ENCODE measurements at regions not wholly inside any gene's neighbourhood (a gene's known extent, or its start where the extent isn't known, plus 50 kb on each side); places are given as distances from the start of the nearest gene placed in this dataset.
A peak's percentile ranks its signal among the peaks of the same experiment; 100 is the strongest.

GRCh38 chr10:35910234-35910633 is 268.1 kb upstream of the FZD8 start:
- H2AK5ac ChIP-seq (ENCODE audit: low read depth, low read length) = no peak overlapping the region
- no peak overlapping the region for H3K18ac ChIP-seq (ENCODE audit: low read length)
- no peak overlapping the region for H3K27ac ChIP-seq (replicated peaks; ENCODE audit: low read length)
- H3K9ac ChIP-seq (ENCODE audit: low read depth, low read length, poor library complexity) = no peak overlapping the region
- no peak overlapping the region for H2BK5ac ChIP-seq (ENCODE audit: low read length)
- no peak overlapping the region for H4K91ac ChIP-seq (ENCODE audit: low read depth, low read length, poor library complexity)
- H3K36me3 ChIP-seq (replicated peaks in 1 of 2; ENCODE audit: control insufficient read depth in 2 of 2, insufficient read depth in 2 of 2, low read length in 2 of 2) = no peaks in the 10 kb centered on the region
- H3K4me2 ChIP-seq (ENCODE audit: insufficient read depth, low read length, poor library complexity, severe bottlenecking) = no peak overlapping the region
- H2BK12ac ChIP-seq (ENCODE audit: low read length) = no peak overlapping the region
- no peak overlapping the region for H2AFZ ChIP-seq (ENCODE audit: low read length)
- DNase-seq (ENCODE audit: low spot score) = no peak
- no peak overlapping the region for H3K4ac ChIP-seq (ENCODE audit: low read length)
- no peak overlapping the region for H2BK15ac ChIP-seq (ENCODE audit: low read length)
- no peak overlapping the region for H4K8ac ChIP-seq (ENCODE audit: low read depth, low read length)
- H3K23ac ChIP-seq (ENCODE audit: low read depth, low read length, poor library complexity) = no peak overlapping the region
- no peaks in the 10 kb centered on the region for H3K9me3 ChIP-seq (replicated peaks in 1 of 2; ENCODE audit: control insufficient read depth in 2 of 2, insufficient read depth in 1 of 2, low read depth in 1 of 2, low read length in 2 of 2)
- peaks cover 0 to 2% of the 10 kb centered on the region in 2 donors for H3K4me1 ChIP-seq (ENCODE audit: control insufficient read depth in 2 of 2, insufficient read depth in 1 of 2, low read depth in 1 of 2, low read length in 2 of 2)
- H3K14ac ChIP-seq (ENCODE audit: low read length) = no peak overlapping the region
- no peak overlapping the region for H2BK120ac ChIP-seq (ENCODE audit: low read depth, low read length)
- no CpG with 5 or more reads among the region's 3 CpGs for WGBS, 2 donors (ENCODE audit: extremely low coverage in 2 of 2, insufficient read length in 2 of 2, insufficient replicate concordance in 1 of 2)
- no peaks in the 10 kb centered on the region for H3K27me3 ChIP-seq (ENCODE audit: control insufficient read depth in 3 of 3, insufficient read depth in 3 of 3, low read depth in 1 of 3, low read length in 3 of 3)
- H3K79me1 ChIP-seq (ENCODE audit: low read depth, low read length) = no peaks in the 10 kb centered on the region
- H3K4me3 ChIP-seq (ENCODE audit: low read length in 2 of 2) = no peak overlapping the region

- no peak overlapping the region for H2BK12ac ChIP-seq (ENCODE audit: low read length)
- DNase-seq (ENCODE audit: low spot score) = no peak
- no peak overlapping the region for H2BK5ac ChIP-seq (ENCODE audit: low read length)
- H3K27ac ChIP-seq (replicated peaks; ENCODE audit: low read length) = peak overlapping the region; percentile 50
- H3K18ac ChIP-seq (ENCODE audit: low read length) = no peak overlapping the region
- H3K9me3 ChIP-seq (replicated peaks in 1 of 2; ENCODE audit: control insufficient read depth in 2 of 2, insufficient read depth in 1 of 2, low read depth in 1 of 2, low read length in 2 of 2) = no peaks in the 10 kb centered on the region
- H2AFZ ChIP-seq (ENCODE audit: low read length) = no peak overlapping the region
- H3K27me3 ChIP-seq (ENCODE audit: control insufficient read depth in 3 of 3, insufficient read depth in 3 of 3, low read depth in 1 of 3, low read length in 3 of 3) = no peaks in the 10 kb centered on the region
- H3K9ac ChIP-seq (ENCODE audit: low read depth, low read length, poor library complexity) = no peak overlapping the region
- H3K4ac ChIP-seq (ENCODE audit: low read length) = no peak overlapping the region
- no peak overlapping the region for H3K4me3 ChIP-seq (ENCODE audit: low read length in 2 of 2)
- H3K79me1 ChIP-seq (ENCODE audit: low read depth, low read length) = no peaks in the 10 kb centered on the region
- H3K23ac ChIP-seq (ENCODE audit: low read depth, low read length, poor library complexity) = no peak overlapping the region
- H2AK5ac ChIP-seq (ENCODE audit: low read depth, low read length) = no peak overlapping the region
- H3K14ac ChIP-seq (ENCODE audit: low read length) = no peak overlapping the region
- no peak overlapping the region for H2BK120ac ChIP-seq (ENCODE audit: low read depth, low read length)
- no CpG with 5 or more reads among the region's 12 CpGs for WGBS, 2 donors (ENCODE audit: extremely low coverage in 2 of 2, insufficient read length in 2 of 2, insufficient replicate concordance in 1 of 2)
- H3K36me3 ChIP-seq (replicated peaks in 1 of 2; ENCODE audit: control insufficient read depth in 2 of 2, insufficient read depth in 2 of 2, low read length in 2 of 2) = no peaks in the 10 kb centered on the region
- peaks cover 0 to 2% of the 10 kb centered on the region in 2 donors for H3K4me1 ChIP-seq (ENCODE audit: control insufficient read depth in 2 of 2, insufficient read depth in 1 of 2, low read depth in 1 of 2, low read length in 2 of 2)
- H4K8ac ChIP-seq (ENCODE audit: low read depth, low read length) = no peak overlapping the region
- H4K91ac ChIP-seq (ENCODE audit: low read depth, low read length, poor library complexity) = no peak overlapping the region
- H3K4me2 ChIP-seq (ENCODE audit: insufficient read depth, low read length, poor library complexity, severe bottlenecking) = no peak overlapping the region
- H2BK15ac ChIP-seq (ENCODE audit: low read length) = no peak overlapping the region
These were observed 267.1 kb upstream of the FZD8 start for GRCh38 chr10:35909121-35909720.

- no peak overlapping the region for H3K23ac ChIP-seq (ENCODE audit: low read depth, low read length, poor library complexity)
- H2BK5ac ChIP-seq (ENCODE audit: low read length) = no peak overlapping the region
- no peak overlapping the region for H2BK15ac ChIP-seq (ENCODE audit: low read length)
- no peak overlapping the region for H2BK12ac ChIP-seq (ENCODE audit: low read length)
- no peak overlapping the region for H3K9ac ChIP-seq (ENCODE audit: low read depth, low read length, poor library complexity)
- H2AFZ ChIP-seq (ENCODE audit: low read length) = no peak overlapping the region
- H2AK5ac ChIP-seq (ENCODE audit: low read depth, low read length) = no peak overlapping the region
- no peaks in the 10 kb centered on the region for H3K9me3 ChIP-seq (replicated peaks in 1 of 2; ENCODE audit: control insufficient read depth in 2 of 2, insufficient read depth in 1 of 2, low read depth in 1 of 2, low read length in 2 of 2)
- no peak overlapping the region for H3K4me2 ChIP-seq (ENCODE audit: insufficient read depth, low read length, poor library complexity, severe bottlenecking)
- no CpG with 5 or more reads among the region's 2 CpGs for WGBS, 2 donors (ENCODE audit: extremely low coverage in 2 of 2, insufficient read length in 2 of 2, insufficient replicate concordance in 1 of 2)
- H3K27ac ChIP-seq (replicated peaks; ENCODE audit: low read length) = no peak overlapping the region
- peaks cover 0 to 2% of the 10 kb centered on the region in 2 donors for H3K4me1 ChIP-seq (ENCODE audit: control insufficient read depth in 2 of 2, insufficient read depth in 1 of 2, low read depth in 1 of 2, low read length in 2 of 2)
- H3K27me3 ChIP-seq (ENCODE audit: control insufficient read depth in 3 of 3, insufficient read depth in 3 of 3, low read depth in 1 of 3, low read length in 3 of 3) = no peaks in the 10 kb centered on the region
- DNase-seq (ENCODE audit: low spot score) = no peak
- H3K4me3 ChIP-seq (ENCODE audit: low read length in 2 of 2) = no peak overlapping the region
- H3K4ac ChIP-seq (ENCODE audit: low read length) = no peak overlapping the region
- no peak overlapping the region for H4K91ac ChIP-seq (ENCODE audit: low read depth, low read length, poor library complexity)
- no peak overlapping the region for H4K8ac ChIP-seq (ENCODE audit: low read depth, low read length)
- no peak overlapping the region for H2BK120ac ChIP-seq (ENCODE audit: low read depth, low read length)
- no peaks in the 10 kb centered on the region for H3K36me3 ChIP-seq (replicated peaks in 1 of 2; ENCODE audit: control insufficient read depth in 2 of 2, insufficient read depth in 2 of 2, low read length in 2 of 2)
- H3K18ac ChIP-seq (ENCODE audit: low read length) = no peak overlapping the region
- no peaks in the 10 kb centered on the region for H3K79me1 ChIP-seq (ENCODE audit: low read depth, low read length)
- H3K14ac ChIP-seq (ENCODE audit: low read length) = no peak overlapping the region
These were observed 266.4 kb upstream of the FZD8 start for GRCh38 chr10:35908451-35908850.

DNA sequence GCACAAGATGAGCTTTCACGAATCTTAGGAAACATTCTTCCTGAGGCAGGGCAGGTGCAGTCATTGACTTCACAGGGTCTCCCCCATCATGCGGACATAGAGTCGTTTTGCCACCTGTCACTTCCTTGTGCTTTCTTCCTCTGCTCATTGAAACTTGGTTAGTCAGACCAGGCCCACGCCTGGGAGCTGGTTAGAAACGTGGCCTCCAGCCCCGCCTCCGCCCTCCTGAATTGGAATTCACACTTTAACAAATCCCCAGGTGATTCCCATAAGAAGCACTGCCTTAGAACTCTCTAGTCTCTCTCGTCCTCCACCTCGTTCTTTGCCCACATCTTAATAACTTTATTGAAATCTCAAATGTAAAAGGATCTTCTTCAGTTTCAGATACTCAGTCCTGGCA is 265.5 kb upstream of the FZD8 start:
- H4K91ac ChIP-seq (ENCODE audit: low read depth, low read length, poor library complexity) = no peak overlapping the region
- DNase-seq (ENCODE audit: low spot score) = no peak
- H3K27me3 ChIP-seq (ENCODE audit: control insufficient read depth in 3 of 3, insufficient read depth in 3 of 3, low read depth in 1 of 3, low read length in 3 of 3) = no peaks in the 10 kb centered on the region
- no peak overlapping the region for H2BK12ac ChIP-seq (ENCODE audit: low read length)
- no peaks in the 10 kb centered on the region for H3K9me3 ChIP-seq (replicated peaks in 1 of 2; ENCODE audit: control insufficient read depth in 2 of 2, insufficient read depth in 1 of 2, low read depth in 1 of 2, low read length in 2 of 2)
- no peak overlapping the region for H2AK5ac ChIP-seq (ENCODE audit: low read depth, low read length)
- no peaks in the 10 kb centered on the region for H3K79me1 ChIP-seq (ENCODE audit: low read depth, low read length)
- H2BK15ac ChIP-seq (ENCODE audit: low read length) = no peak overlapping the region
- H4K8ac ChIP-seq (ENCODE audit: low read depth, low read length) = no peak overlapping the region
- WGBS, 2 donors (ENCODE audit: extremely low coverage in 2 of 2, insufficient read length in 2 of 2, insufficient replicate concordance in 1 of 2) = no CpG with 5 or more reads among the region's 9 CpGs
- H3K36me3 ChIP-seq (replicated peaks in 1 of 2; ENCODE audit: control insufficient read depth in 2 of 2, insufficient read depth in 2 of 2, low read length in 2 of 2) = no peaks in the 10 kb centered on the region
- no peak overlapping the region for H3K9ac ChIP-seq (ENCODE audit: low read depth, low read length, poor library complexity)
- H3K14ac ChIP-seq (ENCODE audit: low read length) = no peak overlapping the region
- H3K4ac ChIP-seq (ENCODE audit: low read length) = no peak overlapping the region
- no peak overlapping the region for H3K23ac ChIP-seq (ENCODE audit: low read depth, low read length, poor library complexity)
- no peak overlapping the region for H3K4me3 ChIP-seq (ENCODE audit: low read length in 2 of 2)
- H2AFZ ChIP-seq (ENCODE audit: low read length) = no peak overlapping the region
- peaks cover 0 to 2% of the 10 kb centered on the region in 2 donors for H3K4me1 ChIP-seq (ENCODE audit: control insufficient read depth in 2 of 2, insufficient read depth in 1 of 2, low read depth in 1 of 2, low read length in 2 of 2)
- H3K18ac ChIP-seq (ENCODE audit: low read length) = no peak overlapping the region
- H3K4me2 ChIP-seq (ENCODE audit: insufficient read depth, low read length, poor library complexity, severe bottlenecking) = no peak overlapping the region
- no peak overlapping the region for H2BK120ac ChIP-seq (ENCODE audit: low read depth, low read length)
- H3K27ac ChIP-seq (replicated peaks; ENCODE audit: low read length) = no peak overlapping the region
- H2BK5ac ChIP-seq (ENCODE audit: low read length) = no peak overlapping the region

Measured in neuronal stem cell (in vitro differentiated cells).